Transverse colon (tissue), 4 donors: ENCODE measurements at regions not wholly inside any gene's neighbourhood (a gene's known extent, or its start where the extent isn't known, plus 50 kb on each side); places are given as distances from the start of the nearest gene placed in this dataset.

ENCODE experiments used
- EP300 ChIP-seq: sonication (generic); formaldehyde crosslinking; IDR thresholded peaks from one replicate; pipeline ENCODE4 v1.6.1; 2017; ENCODE audit warnings: antibody characterized with exemption, low read depth
- POLR2AphosphoS5 ChIP-seq, 3 donors: sonication (generic); formaldehyde crosslinking; IDR thresholded peaks; one replicate each; pipeline ENCODE4 v1.6.1; 2016; ENCODE audit warnings: antibody characterized with exemption in 3 of 3
- TF ChIP-seq, protein P1 (sequence below), 5 experiments: fragments of 200-600 bp in 3 of 5; fragments of 450-650 bp in 2 of 5; sonication (generic) in 3 of 5; IDR thresholded peaks; 1 replicate in 2 of 5; 2 replicates in 3 of 5; pipeline ENCODE4 v1.5.1; 2016 to 2017; ENCODE audit warnings: antibody characterized with exemption in 5 of 5, inconsistent platforms in 3 of 5, mild to moderate bottlenecking in 2 of 5, moderate library complexity in 1 of 5

DNA sequence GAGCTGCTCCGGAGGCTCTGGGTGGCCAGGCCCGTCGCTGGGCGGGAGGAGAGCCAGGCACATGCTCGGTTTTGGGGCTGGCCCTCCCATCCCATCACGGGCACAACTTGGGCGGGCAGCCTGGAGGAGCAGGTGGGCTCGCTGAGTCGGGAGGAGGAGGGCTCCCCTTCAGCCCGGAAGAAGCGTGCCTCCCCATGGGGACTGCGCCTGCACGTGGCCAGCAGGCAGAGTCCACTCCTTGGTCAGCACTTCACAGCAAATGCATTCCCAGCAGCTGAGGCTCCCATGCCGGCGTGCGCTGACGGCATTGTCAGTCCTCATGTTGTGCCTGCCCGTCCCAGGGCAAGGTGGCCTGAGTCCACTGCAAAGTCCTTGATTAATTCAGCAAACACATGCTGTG, 1281.7 kb downstream of the BRD1 start:
- TF ChIP-seq, protein P1, sequence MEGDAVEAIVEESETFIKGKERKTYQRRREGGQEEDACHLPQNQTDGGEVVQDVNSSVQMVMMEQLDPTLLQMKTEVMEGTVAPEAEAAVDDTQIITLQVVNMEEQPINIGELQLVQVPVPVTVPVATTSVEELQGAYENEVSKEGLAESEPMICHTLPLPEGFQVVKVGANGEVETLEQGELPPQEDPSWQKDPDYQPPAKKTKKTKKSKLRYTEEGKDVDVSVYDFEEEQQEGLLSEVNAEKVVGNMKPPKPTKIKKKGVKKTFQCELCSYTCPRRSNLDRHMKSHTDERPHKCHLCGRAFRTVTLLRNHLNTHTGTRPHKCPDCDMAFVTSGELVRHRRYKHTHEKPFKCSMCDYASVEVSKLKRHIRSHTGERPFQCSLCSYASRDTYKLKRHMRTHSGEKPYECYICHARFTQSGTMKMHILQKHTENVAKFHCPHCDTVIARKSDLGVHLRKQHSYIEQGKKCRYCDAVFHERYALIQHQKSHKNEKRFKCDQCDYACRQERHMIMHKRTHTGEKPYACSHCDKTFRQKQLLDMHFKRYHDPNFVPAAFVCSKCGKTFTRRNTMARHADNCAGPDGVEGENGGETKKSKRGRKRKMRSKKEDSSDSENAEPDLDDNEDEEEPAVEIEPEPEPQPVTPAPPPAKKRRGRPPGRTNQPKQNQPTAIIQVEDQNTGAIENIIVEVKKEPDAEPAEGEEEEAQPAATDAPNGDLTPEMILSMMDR (IDR thresholded peaks at IDR 0.05) = no peak
- no peak for TF ChIP-seq POLR2AphosphoS5 (IDR thresholded peaks at IDR 0.05)
- TF ChIP-seq EP300 = no peak
